ENCODE measurements at regions not wholly inside any gene's neighbourhood (a gene's known extent, or its start where the extent isn't known, plus 50 kb on each side); places are given as distances from the start of the nearest gene placed in this dataset.

GRCh38 chr6:126170978-126171382, 168.9 kb upstream of the CENPW start (continued):
- TF ChIP-seq PATZ1 (CRISPR knock-in tag; IDR thresholded peaks at IDR 0.05; ENCODE audit: borderline replicate concordance) (no peak), DEAF1 (CRISPR knock-in tag; IDR thresholded peaks at IDR 0.05) (peak; percentile 54; the same call in 1 of the 2 replicates), RAD21 (CRISPR knock-in tag; conservative IDR thresholded peaks at IDR 0.05 in 1 of 2, IDR thresholded peaks at IDR 0.05 in 1 of 2) (peak; percentile 63 to 75), CREM (IDR thresholded peaks at IDR 0.05; ENCODE audit: low read depth) (peak; percentile 10; the same call in 1 of the 2 replicates), LCOR (CRISPR knock-in tag; IDR thresholded peaks at IDR 0.05) (0 out of 2 replicates have a peak, but pooled peaks have one; percentile 41), NUFIP1 (IDR thresholded peaks at IDR 0.05; ENCODE audit: partially characterized antibody) (no peak), NR2C2 (CRISPR knock-in tag; IDR thresholded peaks at IDR 0.05) (no peak), NR2C2 (tag; IDR thresholded peaks at IDR 0.05) (peak; percentile 83), CREB3L1 (IDR thresholded peaks at IDR 0.05; ENCODE audit: borderline replicate concordance, low read depth) (no peak), SMC3 (conservative IDR thresholded peaks at IDR 0.05; ENCODE audit: insufficient read depth, low read depth, low read length) (peak; percentile 50; the same call in 1 of the 2 replicates), DPF2 (IDR thresholded peaks at IDR 0.05) (0 out of 2 replicates have a peak, but pooled peaks have one; percentile 21), MEIS2 (IDR thresholded peaks at IDR 0.05; ENCODE audit: partially characterized antibody) (no peak), ZNF655 (CRISPR knock-in tag; IDR thresholded peaks at IDR 0.05) (no peak), SPI1 (IDR thresholded peaks at IDR 0.05; ENCODE audit: borderline replicate concordance, low read depth, low read length) (0 out of 2 replicates have a peak, but pooled peaks have one; percentile 43), SMAD3 (CRISPR knock-in tag; conservative IDR thresholded peaks at IDR 0.05) (no peak)
